Keratinocyte (primary cell): ENCODE measurements at regions not wholly inside any gene's neighbourhood (a gene's known extent, or its start where the extent isn't known, plus 50 kb on each side); places are given as distances from the start of the nearest gene placed in this dataset.

Source experiments
- DNase-seq: peaks from one replicate; pipeline ENCODE4 v3.0.0-alpha.2; 2011; ENCODE audit warnings: low read depth, missing footprints, low spot score
- FAIRE-seq: peaks from 2 replicates; lab custom pipeline; 2011; peaks lifted over from hg19 to GRCh38; lab: Jason Lieb, UNC
- H2AFZ ChIP-seq: 2 replicates; pipeline ENCODE4 v1.6.0; 2012; ENCODE audit warnings: low read length, control low read depth, inconsistent platforms; ENCODE audit not compliant: control insufficient read depth
- H3K27ac ChIP-seq: 2 replicates; pipeline ENCODE4 v1.5.1; 2011; ENCODE audit warnings: low read length; ENCODE audit not compliant: control insufficient read depth, insufficient read depth
- H3K27me3 ChIP-seq: 3 replicates; pipeline ENCODE4 v1.6.0; 2011; ENCODE audit warnings: low read length; ENCODE audit not compliant: control insufficient read depth, insufficient read depth; ENCODE audit errors: extremely low read depth
- H3K36me3 ChIP-seq, 2 experiments: 2 replicates in 1 of 2; 3 replicates in 1 of 2; pipeline ENCODE4 v1.5.1; 2011; ENCODE audit warnings: low read length in 2 of 2, mild to moderate bottlenecking in 1 of 2; ENCODE audit not compliant: control insufficient read depth in 2 of 2, insufficient read depth in 2 of 2; ENCODE audit errors: extremely low read depth in 1 of 2
- H3K4me1 ChIP-seq: 3 replicates; pipeline ENCODE4 v1.5.1; 2011; ENCODE audit warnings: low read length; ENCODE audit not compliant: control insufficient read depth, insufficient read depth; ENCODE audit errors: extremely low read depth
- H3K4me2 ChIP-seq: 3 replicates; pipeline ENCODE4 v1.6.0; 2011; ENCODE audit warnings: low read depth, low read length; ENCODE audit not compliant: control insufficient read depth, insufficient read depth; ENCODE audit errors: extremely low read depth
- H3K4me3 ChIP-seq, 3 experiments: fragments of 200-600 bp in 1 of 3; sonication (generic) in 1 of 3; 2 replicates in 2 of 3; 3 replicates in 1 of 3; pipeline ENCODE4 v1.5.1; 2011 to 2016; ENCODE audit warnings: low read length in 3 of 3, mild to moderate bottlenecking in 3 of 3, control low read depth in 2 of 3, inconsistent platforms in 1 of 3, low read depth in 1 of 3, mixed read lengths in 1 of 3, mixed run types in 1 of 3, moderate library complexity in 1 of 3; ENCODE audit not compliant: control insufficient read depth in 2 of 3, insufficient read depth in 2 of 3; ENCODE audit errors: extremely low read depth in 1 of 3
- H3K79me2 ChIP-seq: 2 replicates; pipeline ENCODE4 v1.6.0; 2012; ENCODE audit warnings: low read length; ENCODE audit not compliant: control insufficient read depth, insufficient read depth
- H3K9ac ChIP-seq: 3 replicates; pipeline ENCODE4 v1.6.0; 2011; ENCODE audit warnings: low read length; ENCODE audit not compliant: control insufficient read depth, insufficient read depth; ENCODE audit errors: extremely low read depth
- H3K9me1 ChIP-seq: 3 replicates; pipeline ENCODE4 v1.6.0; 2011; ENCODE audit warnings: low read length; ENCODE audit not compliant: control insufficient read depth, insufficient read depth; ENCODE audit errors: extremely low read depth
- H3K9me3 ChIP-seq: 2 replicates; pipeline ENCODE4 v1.5.1; 2012; ENCODE audit warnings: low read depth, low read length; ENCODE audit not compliant: control insufficient read depth
- H4K20me1 ChIP-seq: 3 replicates; pipeline ENCODE4 v1.6.0; 2011; ENCODE audit warnings: low read length; ENCODE audit not compliant: control insufficient read depth, insufficient read depth; ENCODE audit errors: extremely low read depth
- CTCF ChIP-seq, 3 experiments: IDR thresholded peaks in 1 of 3; conservative IDR thresholded peaks in 1 of 3; optimal IDR thresholded peaks in 1 of 3; 2 replicates in 2 of 3; 3 replicates in 1 of 3; pipeline versions ENCODE3 to v1.5.1; 2011; ENCODE audit warnings: low read length in 3 of 3, mild to moderate bottlenecking in 3 of 3, moderate library complexity in 2 of 3, control low read depth in 1 of 3, inconsistent platforms in 1 of 3; ENCODE audit not compliant: insufficient read depth in 2 of 3; ENCODE audit errors: extremely low read depth in 1 of 3
- EZH2 ChIP-seq: IDR thresholded peaks from one replicate; pipeline ENCODE4 v1.6.1; 2012; ENCODE audit warnings: inconsistent platforms, mild to moderate bottlenecking, low read length, moderate library complexity
- dilution Hi-C: fragments of 300-500 bp; cut with MboI; formaldehyde crosslinking; loops from one replicate; pipeline ENCODE4 v1.7.0; 2020; ENCODE audit warnings: low sequenced_read_pairs; ENCODE audit not compliant: extremely low pct_ligation_motif_present

DNA sequence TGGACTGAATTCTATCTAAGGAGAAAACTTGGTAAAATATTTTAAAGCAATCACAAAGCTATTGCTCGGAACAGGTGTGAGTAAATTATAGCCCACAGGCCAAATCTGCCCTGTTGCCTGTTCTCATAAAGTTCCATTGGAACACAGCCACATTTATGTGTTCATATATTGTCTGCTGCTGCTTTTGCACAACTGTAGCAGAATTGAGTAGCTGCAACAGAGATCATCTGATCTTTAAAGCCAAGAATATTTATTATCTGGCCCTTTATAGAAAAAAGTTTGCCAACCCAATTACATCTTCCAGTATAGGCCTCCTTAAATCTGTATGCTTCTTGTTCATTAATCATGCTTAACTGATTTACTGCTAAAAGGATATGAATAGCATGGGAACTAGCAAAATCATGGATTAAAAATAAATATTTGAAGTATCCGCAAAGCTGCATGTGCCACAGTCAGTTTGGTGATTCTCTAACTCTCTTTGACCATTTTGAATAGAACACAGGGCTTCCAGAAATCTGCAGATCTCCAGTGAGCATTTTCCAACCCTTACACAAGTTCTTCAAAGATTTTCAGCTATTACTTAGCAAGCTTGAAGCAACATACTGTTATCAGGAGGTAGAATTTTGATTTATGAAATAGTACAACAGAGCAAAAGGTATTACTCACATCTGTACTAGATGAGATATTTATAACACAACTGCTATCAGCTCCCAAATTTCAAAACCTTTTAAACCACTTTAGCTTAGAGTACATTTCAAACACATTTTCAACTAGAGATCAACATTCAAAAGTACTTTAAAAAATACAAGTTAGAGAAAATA is 312.6 kb upstream of the ID4 start:
- no peaks in the 10 kb centered on the region for H3K4me1 ChIP-seq
- no peaks in the 10 kb centered on the region for H3K36me3 ChIP-seq
- H3K4me3 ChIP-seq, result no peak overlapping the region
- no peaks in the 10 kb centered on the region for H3K9me1 ChIP-seq
- no peak overlapping the region for H3K9ac ChIP-seq
- H3K27ac ChIP-seq, result no peak overlapping the region
- H4K20me1 ChIP-seq, result no peaks in the 10 kb centered on the region
- TF ChIP-seq EZH2, result no peak
- no peak for TF ChIP-seq CTCF (optimal IDR thresholded peaks at IDR 0.05 in 1 of 3, IDR thresholded peaks at IDR 0.05 in 1 of 3, conservative IDR thresholded peaks at IDR 0.05 in 1 of 3; ENCODE audit: extremely low read depth in 1 of 3, insufficient read depth in 2 of 3, low read length in 3 of 3)
- no peak for DNase-seq
- H3K4me2 ChIP-seq, result no peak overlapping the region
- no peak for FAIRE-seq
- H3K79me2 ChIP-seq, result no peaks in the 10 kb centered on the region
- H2AFZ ChIP-seq, result no peak overlapping the region
- dilution Hi-C loops, result no loop called here
- H3K9me3 ChIP-seq, result no peaks in the 10 kb centered on the region
- H3K27me3 ChIP-seq, result no peaks in the 10 kb centered on the region

DNA sequence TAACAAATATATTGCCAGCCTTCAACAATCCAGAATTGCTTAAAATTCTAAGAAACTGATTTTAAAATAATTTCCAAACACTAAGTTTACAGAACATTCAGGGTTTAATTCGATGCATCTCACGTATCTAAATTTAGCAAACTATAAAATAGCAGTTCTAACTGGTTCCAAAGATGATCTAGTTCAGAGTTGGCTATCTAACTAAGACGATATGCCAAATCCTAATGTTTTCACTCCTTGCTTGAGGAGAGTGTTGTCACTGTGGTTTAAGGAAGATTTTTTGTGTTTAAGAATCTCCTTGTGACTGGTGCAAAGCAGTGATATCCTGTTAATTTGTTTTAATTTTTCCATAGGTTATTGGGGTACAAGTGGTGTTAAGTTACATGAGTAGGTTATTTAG is 311.5 kb upstream of the ID4 start:
- TF ChIP-seq CTCF (optimal IDR thresholded peaks at IDR 0.05 in 1 of 3, IDR thresholded peaks at IDR 0.05 in 1 of 3, conservative IDR thresholded peaks at IDR 0.05 in 1 of 3; ENCODE audit: extremely low read depth in 1 of 3, insufficient read depth in 2 of 3, low read length in 3 of 3) (no peak), EZH2 (no peak)
- Histone ChIP-seq H3K27me3 (no peaks in the 10 kb centered on the region), H3K36me3 (no peaks in the 10 kb centered on the region), H3K27ac (no peak overlapping the region), H3K4me3 (no peak overlapping the region), H3K9me1 (no peaks in the 10 kb centered on the region), H3K9me3 (no peaks in the 10 kb centered on the region), H3K79me2 (no peaks in the 10 kb centered on the region), H3K9ac (no peak overlapping the region), H3K4me2 (no peak overlapping the region), H2AFZ (no peak overlapping the region), H4K20me1 (no peaks in the 10 kb centered on the region), H3K4me1 (no peaks in the 10 kb centered on the region)
- dilution Hi-C loops, result no loop called here
- DNase-seq, result no peak
- no peak for FAIRE-seq
